IMR-90 (cell line): ENCODE measurements at regions not wholly inside any gene's neighbourhood (a gene's known extent, or its start where the extent isn't known, plus 50 kb on each side); places are given as distances from the start of the nearest gene placed in this dataset.

Experiments
- ATAC-seq: fragments of 200-7000 bp; cut with Tn5 transposase; 2 replicates; pipeline ENCODE4 v1.9.1; 2020; ENCODE audit warnings: low read depth, mild to moderate bottlenecking, moderate library complexity
- BruUV-seq: library from RNA; stranded (reverse); fragments of 400-500 nt; replicated peaks from 2 replicates; lab custom pipeline; 2021; lab: Mats Ljungman, UMichigan
- CTCF ChIA-PET: fragments of 300-600 bp; formaldehyde crosslinking; extraction: SDS; loops from one replicate; lab custom pipeline; 2021; ENCODE audit warnings: antibody characterized with exemption; lab: Yijun Ruan, JAX
- POLR2A ChIA-PET: fragments of 300-600 bp; sonication (Branson Sonifier 250); formaldehyde crosslinking; loops from one replicate; lab custom pipeline; 2022; ENCODE audit warnings: antibody characterized with exemption; ENCODE audit not compliant: unreplicated experiment; lab: Charles Lee
- DNase-seq: peaks from one replicate; pipeline ENCODE4 v3.0.0; 2013
- H2AFZ ChIP-seq: replicated peaks from 2 replicates; pipeline ENCODE3; 2013; ENCODE audit warnings: low read length, mild to moderate bottlenecking; ENCODE audit not compliant: poor library complexity
- H2AK5ac ChIP-seq: 2 replicates; pipeline ENCODE4 v1.6.1; 2013; ENCODE audit warnings: low read depth, low read length, inconsistent platforms
- H2AK9ac ChIP-seq: replicated peaks from 2 replicates; pipeline ENCODE3; 2013; ENCODE audit warnings: mild to moderate bottlenecking, low read depth, low read length, moderate library complexity; ENCODE audit not compliant: poor library complexity
- H2BK120ac ChIP-seq: 2 replicates; pipeline ENCODE4 v1.6.1; 2013; ENCODE audit warnings: low read depth, low read length, inconsistent platforms
- H2BK15ac ChIP-seq: 3 replicates; pipeline ENCODE4 v1.6.1; 2013; ENCODE audit warnings: low read depth, low read length, inconsistent platforms
- H2BK20ac ChIP-seq: 2 replicates; pipeline ENCODE4 v1.6.1; 2013; ENCODE audit warnings: low read depth, mild to moderate bottlenecking, inconsistent platforms, low read length, moderate library complexity
- H2BK5ac ChIP-seq: 2 replicates; pipeline ENCODE4 v1.6.1; 2013; ENCODE audit warnings: mild to moderate bottlenecking, low read depth, low read length, inconsistent platforms; ENCODE audit not compliant: poor library complexity, severe bottlenecking
- H3K14ac ChIP-seq: replicated peaks from 2 replicates; pipeline ENCODE4 v1.6.1; 2013; ENCODE audit warnings: low read depth, low read length, inconsistent platforms
- H3K18ac ChIP-seq: 2 replicates; pipeline ENCODE4 v1.6.1; 2013; ENCODE audit warnings: low read depth, low read length, control low read depth
- H3K23ac ChIP-seq: 2 replicates; pipeline ENCODE4 v1.6.1; 2013; ENCODE audit warnings: low read depth, low read length, inconsistent platforms
- H3K27ac ChIP-seq: 2 replicates; pipeline ENCODE4 v1.5.1; 2013; ENCODE audit warnings: mild to moderate bottlenecking, control low read depth, low read length; ENCODE audit not compliant: insufficient read depth
- H3K27me3 ChIP-seq: 2 replicates; pipeline ENCODE4 v1.6.1; 2013; ENCODE audit warnings: low read length; ENCODE audit not compliant: control insufficient read depth, insufficient read depth
- H3K36me3 ChIP-seq: 2 replicates; pipeline ENCODE4 v1.6.1; 2013; ENCODE audit warnings: low read length, mixed read lengths; ENCODE audit not compliant: control insufficient read depth, insufficient read depth
- H3K4ac ChIP-seq: 2 replicates; pipeline ENCODE4 v1.6.1; 2013; ENCODE audit warnings: low read depth, low read length, inconsistent platforms
- H3K4me1 ChIP-seq: 2 replicates; pipeline ENCODE4 v1.6.1; 2013; ENCODE audit warnings: low read length, mixed read lengths; ENCODE audit not compliant: control insufficient read depth, insufficient read depth
- H3K4me2 ChIP-seq: 2 replicates; pipeline ENCODE4 v1.6.1; 2013; ENCODE audit warnings: low read depth, mild to moderate bottlenecking, control low read depth, low read length, moderate library complexity
- H3K4me3 ChIP-seq: 2 replicates; pipeline ENCODE4 v1.5.1; 2013; ENCODE audit warnings: low read depth, mild to moderate bottlenecking, control low read depth, low read length, moderate library complexity; ENCODE audit not compliant: insufficient read depth
- H3K56ac ChIP-seq: 2 replicates; pipeline ENCODE4 v1.6.1; 2013; ENCODE audit warnings: low read length, inconsistent platforms; ENCODE audit not compliant: insufficient read depth; ENCODE audit errors: extremely low read depth
- H3K79me1 ChIP-seq, 2 experiments: 2 replicates each; pipeline ENCODE4 v1.6.1; 2013; ENCODE audit warnings: low read length in 2 of 2, inconsistent platforms in 1 of 2, low read depth in 1 of 2
- H3K9ac ChIP-seq: 2 replicates; pipeline ENCODE4 v1.6.1; 2013; ENCODE audit warnings: low read depth, low read length, control low read depth
- H3K9me1 ChIP-seq: 2 replicates; pipeline ENCODE4 v1.6.1; 2013; ENCODE audit warnings: low read length, inconsistent platforms; ENCODE audit not compliant: insufficient read depth
- H3K9me3 ChIP-seq: 2 replicates; pipeline ENCODE4 v1.6.1; 2013; ENCODE audit warnings: low read length; ENCODE audit not compliant: control insufficient read depth, insufficient read depth
- H4K20me1 ChIP-seq: 2 replicates; pipeline ENCODE4 v1.6.1; 2013; ENCODE audit warnings: low read length, inconsistent platforms; ENCODE audit not compliant: insufficient read depth
- H4K5ac ChIP-seq: 2 replicates; pipeline ENCODE4 v1.6.1; 2013; ENCODE audit warnings: mild to moderate bottlenecking, low read depth, low read length, control low read depth
- H4K8ac ChIP-seq, 2 experiments: 2 replicates each; pipeline ENCODE4 v1.6.1; 2013; ENCODE audit warnings: low read depth in 2 of 2, low read length in 2 of 2, control low read depth in 1 of 2, inconsistent platforms in 1 of 2
- H4K91ac ChIP-seq: 2 replicates; pipeline ENCODE4 v1.6.1; 2013; ENCODE audit warnings: low read depth, low read length, inconsistent platforms; ENCODE audit not compliant: insufficient read depth
- BHLHE40 ChIP-seq: fragments of 150-350 bp; IDR thresholded peaks from 2 replicates; pipeline ENCODE4 v1.6.1; 2016; ENCODE audit warnings: mild to moderate bottlenecking, low read depth, low read length
- WGBS, 2 experiments: methylation state at CpG; one replicate each; pipeline versions ENCODE4 v1.1.5 to v1.1.7; 2013; ENCODE audit warnings: missing lambda C conversion rate in 2 of 2; ENCODE audit not compliant: insufficient read length in 1 of 2; ENCODE audit errors: extremely low coverage in 2 of 2; 5-methylcytosine and 5-hydroxymethylcytosine counted together
- dilution Hi-C: fragments of 300-500 bp; cut with HindIII; formaldehyde crosslinking; loops from one replicate; pipeline ENCODE4 v1.14.3; 2018; ENCODE audit warnings: low sequenced_read_pairs; ENCODE audit not compliant: unreplicated experiment
- in situ Hi-C: fragments of 300-500 bp; cut with MboI; formaldehyde crosslinking; loops from 3 replicates; pipeline ENCODE4 v1.14.3; 2019; ENCODE audit warnings: low sequenced_read_pairs, inconsistent platforms, mixed read lengths
- intact Hi-C: fragments of 100-400 bp; cut with micrococcal nuclease; formaldehyde crosslinking; loops from 2 replicates; pipeline ENCODE4 v1.10.0; 2022

DNA sequence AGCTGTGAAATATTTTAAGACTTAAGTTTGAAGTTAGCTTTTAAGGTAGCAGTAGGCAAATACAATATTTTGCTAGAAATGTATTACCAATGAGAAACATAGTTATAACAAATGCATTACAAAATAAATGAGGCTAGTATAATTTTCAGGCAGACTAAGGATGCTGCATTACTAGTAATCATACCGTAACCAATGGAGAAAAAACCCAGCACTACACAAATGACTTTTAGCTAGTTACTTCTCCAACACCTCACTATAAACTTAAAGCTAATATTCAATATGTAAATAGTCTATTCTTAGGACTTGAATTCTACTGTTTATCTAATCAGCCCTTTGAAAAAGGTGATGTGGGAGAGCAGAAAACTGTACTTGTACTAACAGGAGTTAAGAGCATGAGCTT is 285.3 kb upstream of the KLF14 start:
- Histone ChIP-seq H2AK9ac (no peak overlapping the region), H4K8ac (no peak overlapping the region), H3K14ac (no peak overlapping the region), H4K91ac (no peak overlapping the region), H2BK5ac (no peak overlapping the region), H4K5ac (no peak overlapping the region), H3K56ac (no peak overlapping the region), H3K23ac (no peak overlapping the region), H3K9me1 (peaks cover 10% of the 10 kb centered on the region), H2AK5ac (no peak overlapping the region), H3K9ac (no peak overlapping the region), H3K27me3 (no peaks in the 10 kb centered on the region), H3K18ac (no peak overlapping the region), H2AFZ (no peak overlapping the region), H3K36me3 (peaks cover 8% of the 10 kb centered on the region), H3K4ac (no peak overlapping the region), H3K79me1 (peaks cover 33 to 74% of the 10 kb centered on the region in 2 experiments; a peak in 3 of 4 replicates), H3K4me2 (no peak overlapping the region), H3K4me3 (no peak overlapping the region), H3K27ac (no peak overlapping the region), H4K20me1 (peaks cover 26% of the 10 kb centered on the region; the same call in 1 of the 2 replicates), H3K4me1 (peaks cover 4% of the 10 kb centered on the region), H2BK20ac (no peak overlapping the region), H2BK15ac (no peak overlapping the region), H2BK120ac (no peak overlapping the region), H3K9me3 (peaks cover 4% of the 10 kb centered on the region; the same call in 1 of the 2 replicates)
- ATAC-seq (no peak), DNase-seq (no peak)
- dilution Hi-C loops: no loop called here
- no TSS peak for BruUV-seq
- TF ChIP-seq BHLHE40: no peak
- ChIA-PET POLR2A (no interaction called here), CTCF (no interaction called here)
- in situ Hi-C loops: no loop called here
- intact Hi-C loops: no loop called here
- no CpG with 5 or more reads among the region's 1 CpG for WGBS, 2 experiments
